Endothelial cell of umbilical vein (primary cell): ENCODE measurements at regions not wholly inside any gene's neighbourhood (a gene's known extent, or its start where the extent isn't known, plus 50 kb on each side); places are given as distances from the start of the nearest gene placed in this dataset.

Experiments
- EZH2 ChIP-seq: IDR thresholded peaks from 2 replicates; pipeline ENCODE4 v1.6.1; 2012; ENCODE audit warnings: borderline replicate concordance, low read depth, mild to moderate bottlenecking, moderate library complexity, low read length, inconsistent platforms; ENCODE audit not compliant: severe bottlenecking
- GATA2 ChIP-seq: IDR thresholded peaks from 2 replicates; pipeline ENCODE4 v1.7.0; 2011; ENCODE audit warnings: low read depth, mild to moderate bottlenecking, moderate library complexity, mixed read lengths, low read length; ENCODE audit not compliant: insufficient read length, insufficient read depth
- JUN ChIP-seq: IDR thresholded peaks from 2 replicates; pipeline ENCODE4 v1.6.1; 2011; ENCODE audit warnings: borderline replicate concordance, low read depth; ENCODE audit not compliant: insufficient read length, insufficient read depth
- MYC ChIP-seq: IDR thresholded peaks from one replicate; pipeline ENCODE4 v1.6.1; 2011; ENCODE audit warnings: mild to moderate bottlenecking, low read depth, low read length
- POLR2A ChIP-seq: IDR thresholded peaks from 2 replicates; pipeline ENCODE4 v1.6.1; 2012; ENCODE audit warnings: low read depth, mild to moderate bottlenecking, control low read depth, low read length
- POLR2AphosphoS5 ChIP-seq: IDR thresholded peaks from 2 replicates; pipeline ENCODE4 v1.6.1; 2012; ENCODE audit warnings: low read depth, mild to moderate bottlenecking, control low read depth, low read length, moderate library complexity; ENCODE audit not compliant: insufficient read depth
- TF ChIP-seq, protein P1 (sequence below), 2 donors: IDR thresholded peaks; 1 replicate in 1 of 2; 2 replicates in 1 of 2; pipeline ENCODE4 v1.5.1; 2011; ENCODE audit warnings: low read length in 2 of 2, mild to moderate bottlenecking in 2 of 2, moderate library complexity in 2 of 2, control low read depth in 1 of 2, inconsistent platforms in 1 of 2, low read depth in 1 of 2; ENCODE audit not compliant: insufficient read depth in 1 of 2; ENCODE audit errors: extremely low read depth in 1 of 2
- TF ChIP-seq, protein P2 (sequence below): IDR thresholded peaks from 2 replicates; pipeline ENCODE4 v1.6.1; 2011; ENCODE audit not compliant: insufficient read depth, insufficient read length

DNA sequence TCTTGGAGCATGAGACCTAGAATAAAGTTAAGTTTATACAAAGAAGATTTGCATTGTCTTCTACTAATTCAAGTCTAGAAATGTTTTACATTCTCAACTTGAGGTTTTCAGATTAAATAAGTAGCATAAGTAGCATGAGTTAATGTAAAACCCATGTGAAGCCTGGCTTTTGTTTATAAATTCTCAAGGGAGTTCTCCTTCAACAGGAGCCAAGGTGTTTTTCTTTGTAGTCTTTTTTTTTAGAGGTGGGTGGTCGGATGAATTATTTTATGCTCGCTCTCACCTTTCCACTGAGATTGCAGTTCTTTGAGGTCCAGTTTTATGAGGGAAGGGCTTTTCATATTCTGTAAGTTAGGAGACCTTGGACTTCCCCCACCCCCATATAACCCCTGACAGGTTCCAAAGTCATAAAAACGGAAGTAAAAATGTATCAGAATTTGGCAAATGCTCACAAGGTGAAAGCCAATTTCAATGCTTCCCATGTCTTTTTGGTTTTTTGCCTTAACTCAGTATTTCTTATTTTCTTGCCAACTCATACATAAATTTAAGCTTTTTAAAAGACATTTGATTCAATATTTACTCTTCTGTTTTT is 244.3 kb upstream of the ASCC3 start:
- no peak for TF ChIP-seq EZH2
- TF ChIP-seq POLR2AphosphoS5 = no peak
- TF ChIP-seq, protein P1, sequence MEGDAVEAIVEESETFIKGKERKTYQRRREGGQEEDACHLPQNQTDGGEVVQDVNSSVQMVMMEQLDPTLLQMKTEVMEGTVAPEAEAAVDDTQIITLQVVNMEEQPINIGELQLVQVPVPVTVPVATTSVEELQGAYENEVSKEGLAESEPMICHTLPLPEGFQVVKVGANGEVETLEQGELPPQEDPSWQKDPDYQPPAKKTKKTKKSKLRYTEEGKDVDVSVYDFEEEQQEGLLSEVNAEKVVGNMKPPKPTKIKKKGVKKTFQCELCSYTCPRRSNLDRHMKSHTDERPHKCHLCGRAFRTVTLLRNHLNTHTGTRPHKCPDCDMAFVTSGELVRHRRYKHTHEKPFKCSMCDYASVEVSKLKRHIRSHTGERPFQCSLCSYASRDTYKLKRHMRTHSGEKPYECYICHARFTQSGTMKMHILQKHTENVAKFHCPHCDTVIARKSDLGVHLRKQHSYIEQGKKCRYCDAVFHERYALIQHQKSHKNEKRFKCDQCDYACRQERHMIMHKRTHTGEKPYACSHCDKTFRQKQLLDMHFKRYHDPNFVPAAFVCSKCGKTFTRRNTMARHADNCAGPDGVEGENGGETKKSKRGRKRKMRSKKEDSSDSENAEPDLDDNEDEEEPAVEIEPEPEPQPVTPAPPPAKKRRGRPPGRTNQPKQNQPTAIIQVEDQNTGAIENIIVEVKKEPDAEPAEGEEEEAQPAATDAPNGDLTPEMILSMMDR (IDR thresholded peaks at IDR 0.05; ENCODE audit: extremely low read depth in 1 of 2, insufficient read depth in 1 of 2, low read depth in 1 of 2, low read length in 2 of 2) = no peak
- TF ChIP-seq POLR2A = no peak
- no peak for TF ChIP-seq JUN
- TF ChIP-seq MYC = no peak
- TF ChIP-seq GATA2 = no peak
- TF ChIP-seq, protein P2, sequence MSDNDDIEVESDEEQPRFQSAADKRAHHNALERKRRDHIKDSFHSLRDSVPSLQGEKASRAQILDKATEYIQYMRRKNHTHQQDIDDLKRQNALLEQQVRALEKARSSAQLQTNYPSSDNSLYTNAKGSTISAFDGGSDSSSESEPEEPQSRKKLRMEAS = no peak
